ENCODE measurements at regions not wholly inside any gene's neighbourhood (a gene's known extent, or its start where the extent isn't known, plus 50 kb on each side); places are given as distances from the start of the nearest gene placed in this dataset.

- TF ChIP-seq CTCF (conservative IDR thresholded peaks at IDR 0.05) (no peak), ZFX (IDR thresholded peaks at IDR 0.05) (no peak)
Measured at GRCh38 chr10:36494371-36494770, 631.0 kb upstream of the ANKRD30A start.

Measured in C4-2B (cell line).